HepG2 (cell line): ENCODE measurements at regions not wholly inside any gene's neighbourhood (a gene's known extent, or its start where the extent isn't known, plus 50 kb on each side); places are given as distances from the start of the nearest gene placed in this dataset.

Experiments used
- ATAC-seq: fragments of 200-7000 bp; cut with Tn5 transposase; 3 replicates; pipeline ENCODE4 v1.9.1; 2020; ENCODE audit warnings: mild to moderate bottlenecking, moderate library complexity
- BruUV-seq: library from RNA; stranded (reverse); fragments of 400-500 nt; replicated peaks from 2 replicates; lab custom pipeline; 2021; lab: Mats Ljungman, UMichigan
- CTCF ChIA-PET: fragments of 300-600 bp; formaldehyde crosslinking; extraction: SDS; loops from one replicate; lab custom pipeline; 2021; ENCODE audit warnings: low total read pairs, inconsistent platforms, low intra/inter-chr PET ratio; lab: Yijun Ruan, JAX
- POLR2A ChIA-PET: fragments of 350-600 bp; sonication (Branson Sonifier 250); formaldehyde crosslinking; loops from one replicate; lab custom pipeline; 2020; ENCODE audit warnings: antibody characterized with exemption, inconsistent platforms; lab: Yijun Ruan, JAX
- DNase-seq: peaks from one replicate; pipeline ENCODE4 v3.0.0-alpha.2; 2015; ENCODE audit warnings: low spot score
- FAIRE-seq: peaks from 3 replicates; lab custom pipeline; 2011; peaks lifted over from hg19 to GRCh38; lab: Jason Lieb, UNC
- H2AFZ ChIP-seq: one replicate; pipeline ENCODE4 v1.6.1; 2011; ENCODE audit warnings: low read length, inconsistent platforms
- H3K27ac ChIP-seq: fragments of 300-600 bp; 3 replicates; pipeline ENCODE4 v1.8.0; 2011; ENCODE audit warnings: mixed run types, mild to moderate bottlenecking, mixed read lengths, low read length, inconsistent platforms; ENCODE audit not compliant: insufficient read depth; ENCODE audit errors: extremely low read length
- H3K27me3 ChIP-seq, 2 experiments: fragments of 200-600 bp in 1 of 2; 2 replicates in 1 of 2; 3 replicates in 1 of 2; pipeline versions ENCODE4 v1.6.0 to v1.8.0; 2011; ENCODE audit warnings: low read length in 2 of 2, mild to moderate bottlenecking in 2 of 2, moderate library complexity in 2 of 2, inconsistent platforms in 1 of 2; ENCODE audit not compliant: insufficient read depth in 2 of 2, control insufficient read depth in 1 of 2
- H3K36me3 ChIP-seq, 2 experiments: fragments of 200-600 bp in 1 of 2; replicated peaks in 1 of 2; 2 replicates in 1 of 2; 3 replicates in 1 of 2; pipeline versions ENCODE4 v1.5.1 to v1.8.0; 2011; ENCODE audit warnings: low read length in 2 of 2, inconsistent platforms in 1 of 2; ENCODE audit not compliant: insufficient read depth in 2 of 2, control insufficient read depth in 1 of 2
- H3K4me1 ChIP-seq: 2 replicates; pipeline ENCODE4 v1.5.1; 2012; ENCODE audit warnings: low read length, inconsistent platforms; ENCODE audit not compliant: insufficient read depth
- H3K4me2 ChIP-seq: 2 replicates; pipeline ENCODE4 v1.6.0; 2011; ENCODE audit warnings: low read depth, low read length, inconsistent platforms
- H3K4me3 ChIP-seq, 3 experiments: fragments of 200-600 bp in 1 of 3; sonication (generic), shearing (Covaris generic) in 1 of 3; replicated peaks in 1 of 3; 2 replicates each; pipeline ENCODE4 v1.5.1; 2011 to 2016; ENCODE audit warnings: low read length in 3 of 3, inconsistent platforms in 2 of 3, low read depth in 2 of 3, mild to moderate bottlenecking in 2 of 3, control low read depth in 1 of 3, mixed read lengths in 1 of 3; ENCODE audit not compliant: insufficient read depth in 1 of 3
- H3K79me2 ChIP-seq: one replicate; pipeline ENCODE4 v1.6.1; 2011; ENCODE audit warnings: low read length, inconsistent platforms; ENCODE audit not compliant: insufficient read depth
- H3K9ac ChIP-seq: 2 replicates; pipeline ENCODE4 v1.6.0; 2011; ENCODE audit warnings: mild to moderate bottlenecking, low read depth, low read length, inconsistent platforms; ENCODE audit not compliant: insufficient read depth
- H3K9me3 ChIP-seq: 2 replicates; pipeline ENCODE4 v1.5.1; 2012; ENCODE audit warnings: mild to moderate bottlenecking, low read length
- H4K20me1 ChIP-seq: 2 replicates; pipeline ENCODE4 v1.6.0; 2011; ENCODE audit warnings: inconsistent platforms, mild to moderate bottlenecking, low read length, moderate library complexity; ENCODE audit not compliant: insufficient read depth
- ATF7 ChIP-seq, 2 experiments: fragments of 450-650 bp in 1 of 2; sonication (generic) in 1 of 2; formaldehyde crosslinking in 1 of 2; IDR thresholded peaks; 2 replicates each; pipeline versions ENCODE4 v1.4.0 to v1.6.1; 2016 to 2020; ENCODE audit warnings: antibody characterized with exemption in 1 of 2, mild to moderate bottlenecking in 1 of 2, missing genetic modification reagents in 1 of 2
- FOXK2 ChIP-seq: fragments of 450-650 bp; IDR thresholded peaks from 2 replicates; pipeline ENCODE4 v1.6.1; 2016
- MZF1 ChIP-seq: sonication (generic); formaldehyde crosslinking; IDR thresholded peaks from 2 replicates; pipeline ENCODE4 v1.8.1; 2023; ENCODE audit warnings: mild to moderate bottlenecking, missing genetic modification reagents, borderline replicate concordance
- SAFB2 ChIP-seq: sonication (generic); formaldehyde crosslinking; IDR thresholded peaks from 2 replicates; pipeline ENCODE4 v1.5.1; 2020; ENCODE audit warnings: missing genetic modification reagents, low read depth, mild to moderate bottlenecking, borderline replicate concordance
- SYNCRIP ChIP-seq: fragments of 200-400 bp; formaldehyde crosslinking; IDR thresholded peaks from 2 replicates; pipeline ENCODE4 v1.6.1; 2018; ENCODE audit warnings: mild to moderate bottlenecking, low read depth, low read length; ENCODE audit not compliant: insufficient read depth
- ZMAT3 ChIP-seq: sonication (generic); formaldehyde crosslinking; conservative IDR thresholded peaks from 2 replicates; pipeline ENCODE4 v1.7.0; 2021; ENCODE audit warnings: missing genetic modification reagents
- ZNF546 ChIP-seq: sonication (generic); formaldehyde crosslinking; conservative IDR thresholded peaks from 2 replicates; pipeline ENCODE4 v1.8.1; 2023; ENCODE audit warnings: mild to moderate bottlenecking, missing genetic modification reagents
- WGBS: methylation state at CpG from one replicate; pipeline ENCODE4 v1.1.6; 2017; ENCODE audit warnings: low lambda C conversion rate; 5-methylcytosine and 5-hydroxymethylcytosine counted together
- in situ Hi-C: cut with HindIII; loops from 2 replicates; pipeline ENCODE4 v1.10.0; 2017; ENCODE audit warnings: low pct_unique_long_range_greater_than_20kb; ENCODE audit not compliant: extremely low pct_ligation_motif_present
- intact Hi-C: fragments of 100-400 bp; cut with micrococcal nuclease; formaldehyde crosslinking; loops from one replicate; pipeline ENCODE4 v1.10.0; 2022; ENCODE audit not compliant: unreplicated experiment
- TF ChIP-seq, protein P1 (sequence below): IDR thresholded peaks from 2 replicates; pipeline ENCODE4 v1.4.0; 2020; ENCODE audit warnings: mild to moderate bottlenecking, missing genetic modification reagents

- TF ChIP-seq, protein P1, sequence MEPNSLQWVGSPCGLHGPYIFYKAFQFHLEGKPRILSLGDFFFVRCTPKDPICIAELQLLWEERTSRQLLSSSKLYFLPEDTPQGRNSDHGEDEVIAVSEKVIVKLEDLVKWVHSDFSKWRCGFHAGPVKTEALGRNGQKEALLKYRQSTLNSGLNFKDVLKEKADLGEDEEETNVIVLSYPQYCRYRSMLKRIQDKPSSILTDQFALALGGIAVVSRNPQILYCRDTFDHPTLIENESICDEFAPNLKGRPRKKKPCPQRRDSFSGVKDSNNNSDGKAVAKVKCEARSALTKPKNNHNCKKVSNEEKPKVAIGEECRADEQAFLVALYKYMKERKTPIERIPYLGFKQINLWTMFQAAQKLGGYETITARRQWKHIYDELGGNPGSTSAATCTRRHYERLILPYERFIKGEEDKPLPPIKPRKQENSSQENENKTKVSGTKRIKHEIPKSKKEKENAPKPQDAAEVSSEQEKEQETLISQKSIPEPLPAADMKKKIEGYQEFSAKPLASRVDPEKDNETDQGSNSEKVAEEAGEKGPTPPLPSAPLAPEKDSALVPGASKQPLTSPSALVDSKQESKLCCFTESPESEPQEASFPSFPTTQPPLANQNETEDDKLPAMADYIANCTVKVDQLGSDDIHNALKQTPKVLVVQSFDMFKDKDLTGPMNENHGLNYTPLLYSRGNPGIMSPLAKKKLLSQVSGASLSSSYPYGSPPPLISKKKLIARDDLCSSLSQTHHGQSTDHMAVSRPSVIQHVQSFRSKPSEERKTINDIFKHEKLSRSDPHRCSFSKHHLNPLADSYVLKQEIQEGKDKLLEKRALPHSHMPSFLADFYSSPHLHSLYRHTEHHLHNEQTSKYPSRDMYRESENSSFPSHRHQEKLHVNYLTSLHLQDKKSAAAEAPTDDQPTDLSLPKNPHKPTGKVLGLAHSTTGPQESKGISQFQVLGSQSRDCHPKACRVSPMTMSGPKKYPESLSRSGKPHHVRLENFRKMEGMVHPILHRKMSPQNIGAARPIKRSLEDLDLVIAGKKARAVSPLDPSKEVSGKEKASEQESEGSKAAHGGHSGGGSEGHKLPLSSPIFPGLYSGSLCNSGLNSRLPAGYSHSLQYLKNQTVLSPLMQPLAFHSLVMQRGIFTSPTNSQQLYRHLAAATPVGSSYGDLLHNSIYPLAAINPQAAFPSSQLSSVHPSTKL (CRISPR knock-in tag): no peak
Observed at GRCh38 chrX:445727-446126, 59.0 kb upstream of the PPP2R3B start (continued).

- Histone ChIP-seq H3K4me3 (no peak overlapping the region), H3K4me1 (no peaks in the 10 kb centered on the region), H3K36me3 (no peaks in the 10 kb centered on the region), H3K4me2 (no peak overlapping the region), H4K20me1 (no peaks in the 10 kb centered on the region), H3K27ac (no peak overlapping the region), H3K79me2 (no peaks in the 10 kb centered on the region), H2AFZ (no peak overlapping the region), H3K27me3 (peaks cover 0 to 11% of the 10 kb centered on the region in 2 experiments; a peak in 2 of 5 replicates), H3K9ac (no peak overlapping the region), H3K9me3 (no peaks in the 10 kb centered on the region)
- in situ Hi-C loops: no loop called here
- 33% methylated on average over 10 of the region's 10 CpGs for WGBS
- DNase-seq: no peak
- TF ChIP-seq ATF7 (IDR thresholded peaks at IDR 0.05) (no peak), ATF7 (CRISPR knock-in tag; IDR thresholded peaks at IDR 0.05) (no peak), ZMAT3 (no peak), FOXK2 (no peak), SYNCRIP (no peak), SAFB2 (CRISPR knock-in tag) (no peak), ZNF546 (CRISPR knock-in tag) (no peak), MZF1 (no peak)
- no TSS peak for BruUV-seq
- FAIRE-seq: no peak
- ChIA-PET POLR2A (no interaction called here), CTCF (no interaction called here)
- no peak for ATAC-seq
- intact Hi-C loops: no loop called here
Observed at GRCh38 chrX:446245-446644, 59.5 kb upstream of the PPP2R3B start.
